ENCODE measurements at regions not wholly inside any gene's neighbourhood (a gene's known extent, or its start where the extent isn't known, plus 50 kb on each side); places are given as distances from the start of the nearest gene placed in this dataset.

GRCh38 chr12:63498239-63498638, 170.1 kb downstream of the DPY19L2 start:
- TF ChIP-seq POLR2A (IDR thresholded peaks at IDR 0.05; ENCODE audit: low read depth) = no peak
- TF ChIP-seq CTCF (IDR thresholded peaks at IDR 0.05) = no peak
- no peak for TF ChIP-seq POLR2AphosphoS5 (IDR thresholded peaks at IDR 0.05)
